ENCODE measurements at regions not wholly inside any gene's neighbourhood (a gene's known extent, or its start where the extent isn't known, plus 50 kb on each side); places are given as distances from the start of the nearest gene placed in this dataset.
"Not testable (repeated sequence)": the region's sequence is repeated elsewhere in the genome, so short reads cannot be mapped to it uniquely, and the experiment has no call there.

DNA sequence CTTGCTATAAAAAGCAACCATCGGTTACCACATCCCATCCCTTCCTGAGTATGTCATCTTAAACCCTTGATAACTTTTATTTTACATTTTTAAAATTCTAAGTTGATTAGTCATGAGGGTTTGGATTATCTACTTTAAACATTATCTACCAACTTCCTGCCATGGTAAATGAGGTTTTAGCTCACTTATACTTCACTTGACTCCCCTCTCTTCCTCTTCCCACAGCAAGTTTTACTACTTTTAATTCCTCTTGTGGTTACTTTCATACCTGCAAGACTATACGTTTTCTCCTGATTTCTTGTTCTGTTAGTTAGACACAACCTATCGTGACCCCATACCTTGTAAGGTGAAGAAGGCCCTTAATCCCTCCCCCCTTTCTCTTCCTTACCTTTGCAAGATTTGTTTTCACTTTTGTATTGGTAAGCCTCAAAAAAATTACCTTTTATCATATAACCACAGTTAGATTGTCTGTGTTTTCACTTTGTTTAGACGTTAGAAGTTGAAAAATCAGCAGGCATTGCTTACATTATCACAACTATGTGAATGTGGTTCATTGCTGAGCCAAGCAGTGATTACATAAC lies 60.1 kb upstream of the OGFRL1 start:
- H3K4me3 ChIP-seq (replicated peaks in 1 of 2; ENCODE audit: low read depth in 2 of 2, low read length in 2 of 2): no peak overlapping the region
- DNase-seq (ENCODE audit: low read depth in 2 of 2): peak in 1 of 2 donors; percentile 35
- TF ChIP-seq, protein P1, sequence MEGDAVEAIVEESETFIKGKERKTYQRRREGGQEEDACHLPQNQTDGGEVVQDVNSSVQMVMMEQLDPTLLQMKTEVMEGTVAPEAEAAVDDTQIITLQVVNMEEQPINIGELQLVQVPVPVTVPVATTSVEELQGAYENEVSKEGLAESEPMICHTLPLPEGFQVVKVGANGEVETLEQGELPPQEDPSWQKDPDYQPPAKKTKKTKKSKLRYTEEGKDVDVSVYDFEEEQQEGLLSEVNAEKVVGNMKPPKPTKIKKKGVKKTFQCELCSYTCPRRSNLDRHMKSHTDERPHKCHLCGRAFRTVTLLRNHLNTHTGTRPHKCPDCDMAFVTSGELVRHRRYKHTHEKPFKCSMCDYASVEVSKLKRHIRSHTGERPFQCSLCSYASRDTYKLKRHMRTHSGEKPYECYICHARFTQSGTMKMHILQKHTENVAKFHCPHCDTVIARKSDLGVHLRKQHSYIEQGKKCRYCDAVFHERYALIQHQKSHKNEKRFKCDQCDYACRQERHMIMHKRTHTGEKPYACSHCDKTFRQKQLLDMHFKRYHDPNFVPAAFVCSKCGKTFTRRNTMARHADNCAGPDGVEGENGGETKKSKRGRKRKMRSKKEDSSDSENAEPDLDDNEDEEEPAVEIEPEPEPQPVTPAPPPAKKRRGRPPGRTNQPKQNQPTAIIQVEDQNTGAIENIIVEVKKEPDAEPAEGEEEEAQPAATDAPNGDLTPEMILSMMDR (IDR thresholded peaks at IDR 0.05; ENCODE audit: low read depth, low read length): no peak

DNA sequence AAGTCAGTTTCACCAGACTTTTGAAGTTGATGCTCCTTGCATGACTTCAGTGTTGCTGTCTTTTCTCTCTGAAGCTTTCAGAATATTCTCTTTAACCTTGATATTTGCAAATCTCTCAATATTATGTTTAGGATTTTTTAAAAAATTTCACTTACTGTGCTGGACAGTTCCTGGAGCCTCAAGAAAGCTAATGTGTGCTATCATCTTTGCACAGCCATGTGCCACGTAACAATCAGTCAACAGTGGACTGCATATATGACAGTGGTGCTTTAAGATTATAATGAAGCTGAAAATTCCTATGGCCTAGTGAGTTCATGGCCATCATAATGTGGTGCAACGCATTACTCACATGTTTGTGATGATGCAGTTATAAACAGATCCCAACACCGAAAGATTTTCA lies 59.1 kb upstream of the OGFRL1 start:
- TF ChIP-seq, protein P1 (IDR thresholded peaks at IDR 0.05; ENCODE audit: low read depth, low read length): no peak
- H3K4me3 ChIP-seq (replicated peaks in 1 of 2; ENCODE audit: low read depth in 2 of 2, low read length in 2 of 2): no peak overlapping the region
- DNase-seq (ENCODE audit: low read depth in 2 of 2): no peak

DNA sequence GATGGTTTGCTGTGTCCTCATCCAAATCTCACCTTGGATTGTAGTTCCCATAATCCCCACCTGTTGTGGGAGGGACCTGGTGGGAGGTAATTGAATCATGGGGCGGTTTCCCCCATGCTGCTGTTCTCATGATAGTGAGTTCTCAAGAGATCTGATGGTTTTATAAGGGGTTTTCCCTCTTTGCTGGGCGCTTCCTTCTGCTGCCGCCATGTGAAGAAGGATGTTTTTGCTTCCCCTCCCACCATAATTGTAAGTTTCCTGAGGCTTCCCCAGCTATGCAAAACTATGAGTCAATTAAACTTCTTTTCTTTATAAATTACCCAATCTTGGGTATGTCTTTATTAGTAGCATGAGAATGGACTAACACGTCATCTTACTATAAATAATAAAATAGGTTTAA lies 55.7 kb upstream of the OGFRL1 start:
- H3K4me3 ChIP-seq (replicated peaks in 1 of 2; ENCODE audit: low read depth in 2 of 2, low read length in 2 of 2); DNase-seq (ENCODE audit: low read depth in 2 of 2): not testable (repeated sequence)

DNA sequence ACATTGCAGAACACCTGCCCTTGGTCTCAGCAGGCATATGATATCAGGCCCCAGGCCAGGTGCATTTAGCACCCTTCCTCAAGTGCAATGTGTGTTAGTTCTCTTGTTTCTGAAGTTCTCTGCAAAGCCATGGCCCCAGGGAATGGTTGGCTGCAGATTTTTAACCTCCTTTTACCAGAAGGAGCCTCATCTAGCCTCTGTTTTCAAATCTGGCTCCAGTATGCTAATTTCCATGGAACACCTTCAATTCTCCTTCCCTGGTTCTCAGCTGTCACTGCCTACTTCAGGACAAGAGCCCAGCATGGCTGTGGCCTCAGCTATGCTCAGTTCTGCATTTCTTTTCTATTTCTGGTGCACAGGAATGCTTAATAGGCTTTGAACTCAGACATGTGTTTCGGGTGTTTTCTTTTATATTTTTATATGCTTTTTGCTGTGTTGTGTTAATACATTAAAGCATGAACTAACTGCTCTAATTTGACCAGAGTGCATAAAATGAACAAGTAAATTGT lies 51.6 kb upstream of the OGFRL1 start:
- H3K4me3 ChIP-seq (replicated peaks in 1 of 2; ENCODE audit: low read depth in 2 of 2, low read length in 2 of 2): no peak overlapping the region
- DNase-seq (ENCODE audit: low read depth in 2 of 2): no peak
- TF ChIP-seq, protein P1 (IDR thresholded peaks at IDR 0.05; ENCODE audit: low read depth, low read length): no peak

DNA sequence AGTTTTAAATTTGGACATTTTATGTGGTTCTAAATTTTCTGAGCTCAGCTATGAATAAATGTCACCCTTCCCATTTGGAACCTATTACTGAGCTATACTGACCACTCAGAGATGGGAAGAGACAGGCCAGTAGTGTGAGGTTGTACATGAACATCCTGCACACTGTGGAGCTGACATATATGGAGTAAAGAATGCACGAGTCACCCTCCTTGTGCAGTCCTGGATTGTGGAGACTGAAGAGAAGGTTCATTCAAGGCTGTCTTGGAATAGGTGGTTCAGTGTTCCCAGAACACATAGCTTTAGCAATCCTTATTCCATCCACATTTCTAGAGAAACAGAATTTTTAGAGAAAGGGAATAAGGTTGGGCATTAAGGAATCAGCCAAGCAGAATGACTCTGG lies 50.3 kb upstream of the OGFRL1 start:
- peak; percentile 40 to 64 for DNase-seq (ENCODE audit: low read depth in 2 of 2)
- TF ChIP-seq, protein P1 (IDR thresholded peaks at IDR 0.05; ENCODE audit: low read depth, low read length): no peak
- H3K4me3 ChIP-seq (replicated peaks in 1 of 2; ENCODE audit: low read depth in 2 of 2, low read length in 2 of 2): no peak overlapping the region
